Stomach (tissue), 4 donors: ENCODE measurements at regions not wholly inside any gene's neighbourhood (a gene's known extent, or its start where the extent isn't known, plus 50 kb on each side); places are given as distances from the start of the nearest gene placed in this dataset.

ENCODE experiments used
- CTCF ChIP-seq, 7 experiments: fragments of 450-650 bp in 4 of 7; fragments of 200-600 bp in 3 of 7; sonication (generic) in 3 of 7; IDR thresholded peaks; one replicate each; pipeline ENCODE4 v1.5.1; 2016 to 2019; ENCODE audit warnings: antibody characterized with exemption in 7 of 7, control low read depth in 2 of 7, mild to moderate bottlenecking in 1 of 7
- EP300 ChIP-seq: sonication (generic); formaldehyde crosslinking; IDR thresholded peaks from one replicate; pipeline ENCODE4 v1.6.1; 2017; ENCODE audit warnings: antibody characterized with exemption
- POLR2A ChIP-seq, 4 donors: fragments of 450-650 bp; IDR thresholded peaks; one replicate each; pipeline ENCODE4 v1.6.1; 2016; ENCODE audit warnings: antibody characterized with exemption in 4 of 4, control low read depth in 2 of 4, mild to moderate bottlenecking in 1 of 4, moderate library complexity in 1 of 4
- POLR2AphosphoS5 ChIP-seq, 3 donors: sonication (generic); formaldehyde crosslinking; IDR thresholded peaks; one replicate each; pipeline ENCODE4 v1.6.1; 2016; ENCODE audit warnings: antibody characterized with exemption in 3 of 3

- no peak for TF ChIP-seq POLR2A (IDR thresholded peaks at IDR 0.05)
- no peak for TF ChIP-seq CTCF (IDR thresholded peaks at IDR 0.05)
- TF ChIP-seq POLR2AphosphoS5 (IDR thresholded peaks at IDR 0.05): no peak
- no peak for TF ChIP-seq EP300
Measured at GRCh38 chr3:177776661-177777101, 579.4 kb upstream of the TBL1XR1 start.
